ENCODE measurements at regions not wholly inside any gene's neighbourhood (a gene's known extent, or its start where the extent isn't known, plus 50 kb on each side); places are given as distances from the start of the nearest gene placed in this dataset.

DNA sequence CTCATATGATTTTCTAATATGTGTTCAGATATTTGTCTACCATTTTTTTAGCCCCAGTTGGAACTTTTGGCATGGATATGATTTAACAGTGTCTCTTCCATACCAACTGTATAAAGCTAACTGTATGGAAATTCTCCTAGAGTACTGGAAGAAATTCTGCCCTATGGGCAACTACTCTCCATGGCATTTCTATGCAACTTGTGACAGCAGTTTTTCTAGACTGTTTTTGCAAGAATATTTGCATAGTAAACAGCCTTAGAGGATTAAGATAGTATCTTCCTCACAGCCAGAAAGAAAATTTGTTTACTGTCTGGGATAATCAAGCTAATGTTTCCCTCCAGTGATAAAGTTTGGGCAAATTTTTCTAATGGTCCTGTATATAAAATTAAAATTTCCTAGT lies 119.9 kb upstream of the PCDH17 start:
- intact Hi-C loops (cut with micrococcal nuclease) (no loop called here), in situ Hi-C loops (cut with MboI) (no loop called here)
- Histone ChIP-seq H3K36me3 (ENCODE audit: control insufficient read depth, insufficient read depth, low read length) (no peaks in the 10 kb centered on the region), H3K79me2 (ENCODE audit: control insufficient read depth, insufficient read depth, low read length) (no peaks in the 10 kb centered on the region), H3K9ac (ENCODE audit: insufficient read depth in 1 of 2, low read depth in 2 of 2, low read length in 2 of 2) (no peak overlapping the region), H3K9me1 (ENCODE audit: control insufficient read depth, insufficient read depth, low read length) (no peaks in the 10 kb centered on the region), H2AFZ (ENCODE audit: low read depth, low read length) (no peak overlapping the region), H4K20me1 (replicated peaks; ENCODE audit: control insufficient read depth, insufficient read depth, low read length) (no peaks in the 10 kb centered on the region), H3K9me3 (replicated peaks; ENCODE audit: control insufficient read depth, insufficient read depth, low read depth, low read length) (no peaks in the 10 kb centered on the region), H3K4me3 (no peak overlapping the region), H3K4me2 (ENCODE audit: insufficient read depth, low read length) (no peak overlapping the region), H3K27me3 (ENCODE audit: control insufficient read depth in 2 of 2, insufficient read depth in 2 of 2, low read length in 2 of 2) (no peaks in the 10 kb centered on the region), H3K27ac (ENCODE audit: extremely low read depth, low read depth, low read length) (no peak overlapping the region), H3K4me1 (replicated peaks in 1 of 2; ENCODE audit: control insufficient read depth in 2 of 2, insufficient read depth in 2 of 2, low read length in 2 of 2) (no peaks in the 10 kb centered on the region)
- DNase-seq (ENCODE audit: extremely low read depth in 1 of 4, low spot score in 3 of 4) = no peak
- FAIRE-seq = no peak
- no peak for ATAC-seq
- POLR2A ChIA-PET = no interaction called here
- BruUV-seq (replicated peaks) = no TSS peak
- CTCF ChIA-PET (ENCODE audit: low intra/inter-chr PET ratio) = no interaction called here
- TF ChIP-seq MAFK (IDR thresholded peaks at IDR 0.05; ENCODE audit: low read length) = no peak
- no peak for TF ChIP-seq PHF21A (IDR thresholded peaks at IDR 0.05; ENCODE audit: borderline replicate concordance, low read depth)
- no peak for TF ChIP-seq ZNF133 (CRISPR knock-in tag; IDR thresholded peaks at IDR 0.05)
- no peak for TF ChIP-seq HMG20B (CRISPR knock-in tag; IDR thresholded peaks at IDR 0.05)
- no peak for TF ChIP-seq ZNF778 (CRISPR knock-in tag; IDR thresholded peaks at IDR 0.05)
- no peak for TF ChIP-seq ZNF124 (CRISPR knock-in tag; IDR thresholded peaks at IDR 0.05)
- no peak for TF ChIP-seq ZNF146 (CRISPR knock-in tag; IDR thresholded peaks at IDR 0.05; ENCODE audit: unreplicated experiment)
- no peak for TF ChIP-seq STAG1 (CRISPR knock-in tag; IDR thresholded peaks at IDR 0.05; ENCODE audit: borderline replicate concordance)
- no peak for TF ChIP-seq COPS2 (conservative IDR thresholded peaks at IDR 0.05)
- TF ChIP-seq BHLHE40 (IDR thresholded peaks at IDR 0.05; ENCODE audit: low read length) = no peak
- TF ChIP-seq, protein P1, sequence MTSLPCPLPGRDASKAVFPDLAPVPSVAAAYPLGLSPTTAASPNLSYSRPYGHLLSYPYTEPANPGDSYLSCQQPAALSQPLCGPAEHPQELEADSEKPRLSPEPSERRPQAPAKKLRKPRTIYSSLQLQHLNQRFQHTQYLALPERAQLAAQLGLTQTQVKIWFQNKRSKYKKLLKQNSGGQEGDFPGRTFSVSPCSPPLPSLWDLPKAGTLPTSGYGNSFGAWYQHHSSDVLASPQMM (CRISPR knock-in tag; IDR thresholded peaks at IDR 0.05) = no peak
- TF ChIP-seq, protein P2, sequence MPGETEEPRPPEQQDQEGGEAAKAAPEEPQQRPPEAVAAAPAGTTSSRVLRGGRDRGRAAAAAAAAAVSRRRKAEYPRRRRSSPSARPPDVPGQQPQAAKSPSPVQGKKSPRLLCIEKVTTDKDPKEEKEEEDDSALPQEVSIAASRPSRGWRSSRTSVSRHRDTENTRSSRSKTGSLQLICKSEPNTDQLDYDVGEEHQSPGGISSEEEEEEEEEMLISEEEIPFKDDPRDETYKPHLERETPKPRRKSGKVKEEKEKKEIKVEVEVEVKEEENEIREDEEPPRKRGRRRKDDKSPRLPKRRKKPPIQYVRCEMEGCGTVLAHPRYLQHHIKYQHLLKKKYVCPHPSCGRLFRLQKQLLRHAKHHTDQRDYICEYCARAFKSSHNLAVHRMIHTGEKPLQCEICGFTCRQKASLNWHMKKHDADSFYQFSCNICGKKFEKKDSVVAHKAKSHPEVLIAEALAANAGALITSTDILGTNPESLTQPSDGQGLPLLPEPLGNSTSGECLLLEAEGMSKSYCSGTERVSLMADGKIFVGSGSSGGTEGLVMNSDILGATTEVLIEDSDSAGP (CRISPR knock-in tag; IDR thresholded peaks at IDR 0.05) = no peak
- no peak for TF ChIP-seq SMAD3 (CRISPR knock-in tag; conservative IDR thresholded peaks at IDR 0.05)
- TF ChIP-seq ZKSCAN3 (CRISPR knock-in tag; IDR thresholded peaks at IDR 0.05) = no peak
- TF ChIP-seq, protein P3, sequence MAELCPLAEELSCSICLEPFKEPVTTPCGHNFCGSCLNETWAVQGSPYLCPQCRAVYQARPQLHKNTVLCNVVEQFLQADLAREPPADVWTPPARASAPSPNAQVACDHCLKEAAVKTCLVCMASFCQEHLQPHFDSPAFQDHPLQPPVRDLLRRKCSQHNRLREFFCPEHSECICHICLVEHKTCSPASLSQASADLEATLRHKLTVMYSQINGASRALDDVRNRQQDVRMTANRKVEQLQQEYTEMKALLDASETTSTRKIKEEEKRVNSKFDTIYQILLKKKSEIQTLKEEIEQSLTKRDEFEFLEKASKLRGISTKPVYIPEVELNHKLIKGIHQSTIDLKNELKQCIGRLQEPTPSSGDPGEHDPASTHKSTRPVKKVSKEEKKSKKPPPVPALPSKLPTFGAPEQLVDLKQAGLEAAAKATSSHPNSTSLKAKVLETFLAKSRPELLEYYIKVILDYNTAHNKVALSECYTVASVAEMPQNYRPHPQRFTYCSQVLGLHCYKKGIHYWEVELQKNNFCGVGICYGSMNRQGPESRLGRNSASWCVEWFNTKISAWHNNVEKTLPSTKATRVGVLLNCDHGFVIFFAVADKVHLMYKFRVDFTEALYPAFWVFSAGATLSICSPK (IDR thresholded peaks at IDR 0.05; ENCODE audit: borderline replicate concordance) = no peak
- TF ChIP-seq, protein P4, sequence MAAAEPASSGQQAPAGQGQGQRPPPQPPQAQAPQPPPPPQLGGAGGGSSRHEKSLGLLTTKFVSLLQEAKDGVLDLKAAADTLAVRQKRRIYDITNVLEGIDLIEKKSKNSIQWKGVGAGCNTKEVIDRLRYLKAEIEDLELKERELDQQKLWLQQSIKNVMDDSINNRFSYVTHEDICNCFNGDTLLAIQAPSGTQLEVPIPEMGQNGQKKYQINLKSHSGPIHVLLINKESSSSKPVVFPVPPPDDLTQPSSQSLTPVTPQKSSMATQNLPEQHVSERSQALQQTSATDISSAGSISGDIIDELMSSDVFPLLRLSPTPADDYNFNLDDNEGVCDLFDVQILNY (CRISPR knock-in tag; IDR thresholded peaks at IDR 0.05) = no peak
- TF ChIP-seq ZNF644 (tag; IDR thresholded peaks at IDR 0.05; ENCODE audit: low read depth) = no peak
- TF ChIP-seq, protein P5, sequence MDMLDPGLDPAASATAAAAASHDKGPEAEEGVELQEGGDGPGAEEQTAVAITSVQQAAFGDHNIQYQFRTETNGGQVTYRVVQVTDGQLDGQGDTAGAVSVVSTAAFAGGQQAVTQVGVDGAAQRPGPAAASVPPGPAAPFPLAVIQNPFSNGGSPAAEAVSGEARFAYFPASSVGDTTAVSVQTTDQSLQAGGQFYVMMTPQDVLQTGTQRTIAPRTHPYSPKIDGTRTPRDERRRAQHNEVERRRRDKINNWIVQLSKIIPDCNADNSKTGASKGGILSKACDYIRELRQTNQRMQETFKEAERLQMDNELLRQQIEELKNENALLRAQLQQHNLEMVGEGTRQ (CRISPR knock-in tag; IDR thresholded peaks at IDR 0.05) = no peak

Data from K562 (cell line).